ENCODE measurements at regions not wholly inside any gene's neighbourhood (a gene's known extent, or its start where the extent isn't known, plus 50 kb on each side); places are given as distances from the start of the nearest gene placed in this dataset.

GRCh38 chr6:105474234-105474633 is 71.4 kb upstream of the PREP start:
- no peak for DNase-seq

GRCh38 chr6:105469946-105470345 is 67.1 kb upstream of the PREP start:
- no peak for DNase-seq

GRCh38 chr6:105468850-105469249 is 66.0 kb upstream of the PREP start:
- DNase-seq, result no peak

DNA sequence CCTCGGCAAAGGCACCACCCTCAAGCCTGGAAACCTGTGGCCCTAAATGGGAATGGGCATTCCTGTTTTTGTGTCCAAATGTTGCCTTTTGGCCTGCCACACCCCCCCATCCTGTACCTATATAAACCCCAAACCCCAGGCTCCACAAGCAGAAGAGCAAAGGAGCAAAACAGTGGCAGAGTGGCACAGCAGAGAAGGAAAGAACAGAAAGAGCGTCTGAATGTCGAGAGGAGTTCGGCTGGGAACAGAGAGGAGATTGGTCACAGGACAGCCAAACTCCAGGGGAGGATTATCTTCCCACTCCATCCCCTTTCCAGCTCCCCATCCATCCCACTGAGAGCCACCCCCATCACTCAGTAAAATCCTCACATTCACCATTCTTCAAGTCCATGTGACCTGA is 58.0 kb upstream of the PREP start:
- no peak for DNase-seq

DNA sequence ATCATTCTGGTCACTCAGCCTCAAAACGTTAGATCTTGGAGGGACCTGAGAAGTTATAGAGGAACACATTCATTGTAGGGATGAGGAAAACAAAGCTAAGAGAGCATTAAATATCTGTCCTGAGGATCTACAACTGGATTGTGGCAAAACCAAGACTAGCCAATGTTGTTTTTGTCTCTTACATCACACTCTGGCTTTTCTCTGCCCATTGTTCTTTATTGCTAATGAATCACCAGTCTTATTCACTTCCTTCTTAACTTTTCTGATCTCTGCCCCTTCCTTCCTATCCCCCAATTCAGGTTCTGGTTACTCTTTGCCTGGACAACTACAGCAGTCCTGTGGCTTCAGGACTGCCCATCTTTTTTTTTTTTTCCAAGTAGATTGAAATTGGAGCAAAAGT is 57.0 kb upstream of the PREP start:
- DNase-seq, result no peak

DNA sequence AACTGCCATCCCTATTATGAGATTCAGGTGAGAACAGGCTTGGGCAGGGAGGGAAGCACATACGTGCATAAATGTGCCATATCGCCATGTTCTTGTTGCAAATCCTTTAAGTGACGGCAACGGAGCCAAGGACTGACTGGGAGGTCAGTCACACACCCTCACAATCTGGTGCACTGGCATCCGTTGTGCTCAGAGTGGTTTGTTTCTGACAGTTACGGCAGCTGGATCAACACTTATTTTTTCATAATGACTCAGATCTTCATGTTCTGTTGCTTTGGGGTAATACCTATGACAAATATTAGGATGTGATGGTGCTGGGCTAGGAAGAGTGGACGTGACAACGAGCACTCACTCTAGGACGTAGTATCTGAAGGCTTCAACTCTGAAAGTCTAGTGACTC is 56.2 kb upstream of the PREP start:
- no peak for DNase-seq

GRCh38 chr6:105458551-105458950 is 55.7 kb upstream of the PREP start:
- DNase-seq, result no peak

DNA sequence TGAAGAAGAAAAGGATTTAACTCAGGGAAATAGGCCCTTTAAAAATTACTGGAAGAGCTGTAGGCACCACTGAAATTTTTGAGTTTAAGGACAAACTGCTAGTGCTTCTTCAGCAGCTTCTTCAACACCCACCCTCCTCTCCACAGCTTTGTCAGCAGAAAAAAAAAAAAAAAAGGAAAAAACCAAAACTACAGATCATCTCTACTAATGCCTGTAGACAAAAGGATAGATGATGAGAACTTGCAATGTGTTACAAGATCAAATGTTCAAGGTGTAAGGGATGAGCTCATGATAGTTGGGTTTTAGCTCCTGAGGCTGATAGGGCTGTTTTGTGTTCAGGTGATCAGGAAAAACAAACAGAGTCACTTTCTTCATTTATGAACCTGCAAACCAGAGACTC is 55.2 kb upstream of the PREP start:
- DNase-seq, result no peak

- DNase-seq, result no peak
These were observed 51.1 kb upstream of the PREP start for GRCh38 chr6:105453968-105454367.

GRCh38 chr6:105452924-105453756 is 50.3 kb upstream of the PREP start:
- no peak for DNase-seq

Measured in NCI-H187 (cell line).